ENCODE measurements at regions not wholly inside any gene's neighbourhood (a gene's known extent, or its start where the extent isn't known, plus 50 kb on each side); places are given as distances from the start of the nearest gene placed in this dataset.
A peak's percentile ranks its signal among the peaks of the same experiment; 100 is the strongest.

GRCh38 chr18:45163871-45164270, 451.4 kb upstream of the SLC14A2 start (continued):
- TF ChIP-seq MAX (IDR thresholded peaks at IDR 0.05; ENCODE audit: low read depth) (no peak), FOXJ3 (CRISPR knock-in tag; IDR thresholded peaks at IDR 0.05) (no peak), IRF3 (IDR thresholded peaks at IDR 0.05; ENCODE audit: low read depth, low read length) (no peak)

- Histone ChIP-seq H4K20me1 (ENCODE audit: insufficient read depth) (no peaks in the 10 kb centered on the region), H3K27ac (ENCODE audit: low read depth in 2 of 2, low read length in 1 of 2) (peak overlapping the region in 1 of 2 experiments; percentile 90; a peak in 1 of 4 replicates), H3K4me2 (no peak overlapping the region), H3F3A (replicated peaks; ENCODE audit: insufficient read depth) (peaks cover 43% of the 10 kb centered on the region), H3K79me2 (ENCODE audit: insufficient read depth) (no peaks in the 10 kb centered on the region), H3K36me3 (replicated peaks in 1 of 2; ENCODE audit: control insufficient read depth in 1 of 2, insufficient read depth in 2 of 2, low read length in 1 of 2) (no peaks in the 10 kb centered on the region), H3K9ac (no peak overlapping the region), H3K9me2 (no peaks in the 10 kb centered on the region), H3K27me3 (ENCODE audit: insufficient read depth) (no peaks in the 10 kb centered on the region), H3K9me3 (no peaks in the 10 kb centered on the region), H3K4me1 (ENCODE audit: control insufficient read depth in 1 of 2, insufficient read depth in 2 of 2, low read depth in 1 of 2, low read length in 1 of 2) (peaks cover 0 to 51% of the 10 kb centered on the region in 2 experiments; a peak in 3 of 4 replicates), H3K4me3 (ENCODE audit: low read depth in 2 of 2, low read length in 1 of 2) (no peak overlapping the region), H2AFZ (ENCODE audit: low read depth) (no peak overlapping the region; the same call in 1 of the 2 replicates)
- no peak for DNase-seq
- ChIA-PET POLR2A (no interaction called here), CTCF (no interaction called here)
- no peak for TF ChIP-seq NFIC (IDR thresholded peaks at IDR 0.05; ENCODE audit: borderline replicate concordance)
- TF ChIP-seq SIN3A (IDR thresholded peaks at IDR 0.05; ENCODE audit: borderline replicate concordance, low read depth, low read length) = no peak
- TF ChIP-seq TCF12 (IDR thresholded peaks at IDR 0.05) = peak; percentile 58
- 0% methylated on average over 1 of the region's 1 CpG for WGBS (ENCODE audit: low lambda C conversion rate)
Measured at GRCh38 chr18:45164551-45164950, 450.7 kb upstream of the SLC14A2 start.

- TF ChIP-seq FOXJ3 (CRISPR knock-in tag; IDR thresholded peaks at IDR 0.05) = no peak
- Histone ChIP-seq H3K27me3 (ENCODE audit: insufficient read depth) (no peaks in the 10 kb centered on the region), H3K9me3 (no peaks in the 10 kb centered on the region), H3K79me2 (ENCODE audit: insufficient read depth) (no peaks in the 10 kb centered on the region), H3F3A (replicated peaks; ENCODE audit: insufficient read depth) (peaks cover 48% of the 10 kb centered on the region), H3K4me3 (ENCODE audit: low read depth in 2 of 2, low read length in 1 of 2) (no peak overlapping the region), H3K27ac (ENCODE audit: low read depth in 2 of 2, low read length in 1 of 2) (peak overlapping the region in 1 of 2 experiments; percentile 90; a peak in 2 of 4 replicates), H3K4me1 (ENCODE audit: control insufficient read depth in 1 of 2, insufficient read depth in 2 of 2, low read depth in 1 of 2, low read length in 1 of 2) (peaks cover 0 to 51% of the 10 kb centered on the region in 2 experiments; a peak in 3 of 4 replicates), H3K4me2 (no peak overlapping the region; the same call in 1 of the 2 replicates), H4K20me1 (ENCODE audit: insufficient read depth) (no peaks in the 10 kb centered on the region), H3K9me2 (no peaks in the 10 kb centered on the region), H2AFZ (ENCODE audit: low read depth) (no peak overlapping the region), H3K36me3 (replicated peaks in 1 of 2; ENCODE audit: control insufficient read depth in 1 of 2, insufficient read depth in 2 of 2, low read length in 1 of 2) (no peaks in the 10 kb centered on the region), H3K9ac (no peak overlapping the region)
- DNase-seq = no peak
- ChIA-PET POLR2A (no interaction called here), CTCF (no interaction called here)
Measured at GRCh38 chr18:45165176-45165713, 450.0 kb upstream of the SLC14A2 start.

- Histone ChIP-seq H3F3A (replicated peaks; ENCODE audit: insufficient read depth) (peaks cover 48% of the 10 kb centered on the region), H3K9ac (no peak overlapping the region; the same call in 1 of the 2 replicates), H3K9me2 (no peaks in the 10 kb centered on the region), H3K9me3 (no peaks in the 10 kb centered on the region), H3K27me3 (ENCODE audit: insufficient read depth) (no peaks in the 10 kb centered on the region), H3K27ac (ENCODE audit: low read depth in 2 of 2, low read length in 1 of 2) (peak overlapping the region in 1 of 2 experiments; percentile 90; a peak in 2 of 4 replicates), H4K20me1 (ENCODE audit: insufficient read depth) (no peaks in the 10 kb centered on the region), H3K4me3 (ENCODE audit: low read depth in 2 of 2, low read length in 1 of 2) (no peak overlapping the region), H3K36me3 (replicated peaks in 1 of 2; ENCODE audit: control insufficient read depth in 1 of 2, insufficient read depth in 2 of 2, low read length in 1 of 2) (no peaks in the 10 kb centered on the region), H2AFZ (ENCODE audit: low read depth) (no peak overlapping the region), H3K4me1 (ENCODE audit: control insufficient read depth in 1 of 2, insufficient read depth in 2 of 2, low read depth in 1 of 2, low read length in 1 of 2) (peaks cover 0 to 51% of the 10 kb centered on the region in 2 experiments; a peak in 3 of 4 replicates), H3K79me2 (ENCODE audit: insufficient read depth) (no peaks in the 10 kb centered on the region), H3K4me2 (no peak overlapping the region; the same call in 1 of the 2 replicates)
- DNase-seq = no peak
- no peak for TF ChIP-seq FOSL2 (IDR thresholded peaks at IDR 0.05; ENCODE audit: borderline replicate concordance, low read depth)
- TF ChIP-seq CTCF (IDR thresholded peaks at IDR 0.05) = no peak
- no peak for TF ChIP-seq FOXM1 (IDR thresholded peaks at IDR 0.05; ENCODE audit: low read depth)
- CTCF ChIA-PET = no interaction called here
- 70% methylated on average over 3 of the region's 3 CpGs for whole genome bisulfite sequencing (ENCODE audit: low lambda C conversion rate)
- POLR2A ChIA-PET = no interaction called here
Measured at GRCh38 chr18:45165871-45166270, 449.4 kb upstream of the SLC14A2 start.

Data from SK-N-SH (cell line).